H9 (cell line): ENCODE measurements at regions not wholly inside any gene's neighbourhood (a gene's known extent, or its start where the extent isn't known, plus 50 kb on each side); places are given as distances from the start of the nearest gene placed in this dataset.

Source experiments
- DNase-seq: peaks from one replicate; pipeline ENCODE4 v3.0.0-alpha.2; 2017
- H2AFZ ChIP-seq: one replicate; pipeline ENCODE4 v1.6.1; 2013; ENCODE audit warnings: mild to moderate bottlenecking, low read length, control low read depth, moderate library complexity
- H2AK5ac ChIP-seq: 2 replicates; pipeline ENCODE4 v1.6.1; 2013; ENCODE audit warnings: low read length, control low read depth, mixed read lengths; ENCODE audit not compliant: insufficient read length
- H2BK120ac ChIP-seq: one replicate; pipeline ENCODE4 v1.6.1; 2013; ENCODE audit warnings: low read depth, mild to moderate bottlenecking, low read length, control low read depth, inconsistent platforms; ENCODE audit not compliant: poor library complexity, severe bottlenecking
- H2BK12ac ChIP-seq: 2 replicates; pipeline ENCODE4 v1.6.1; 2013; ENCODE audit warnings: low read length, control low read depth, mixed read lengths, low read depth; ENCODE audit not compliant: insufficient read length
- H2BK15ac ChIP-seq: 2 replicates; pipeline ENCODE4 v1.6.1; 2013; ENCODE audit warnings: low read depth, low read length, control low read depth
- H2BK20ac ChIP-seq: one replicate; pipeline ENCODE4 v1.6.1; 2013; ENCODE audit warnings: low read depth, mild to moderate bottlenecking, low read length, control low read depth, inconsistent platforms; ENCODE audit not compliant: poor library complexity, severe bottlenecking
- H2BK5ac ChIP-seq: 2 replicates; pipeline ENCODE4 v1.6.1; 2013; ENCODE audit warnings: low read length, control low read depth, mixed read lengths; ENCODE audit not compliant: insufficient read length
- H3K14ac ChIP-seq: 2 replicates; pipeline ENCODE4 v1.6.1; 2013; ENCODE audit warnings: low read length, control low read depth; ENCODE audit not compliant: insufficient read depth
- H3K18ac ChIP-seq: 2 replicates; pipeline ENCODE4 v1.6.1; 2013; ENCODE audit warnings: low read depth, mild to moderate bottlenecking, mixed read lengths, low read length, control low read depth; ENCODE audit not compliant: insufficient read length
- H3K23ac ChIP-seq: 2 replicates; pipeline ENCODE4 v1.6.1; 2013; ENCODE audit warnings: low read length, control low read depth, mixed read lengths, low read depth; ENCODE audit not compliant: insufficient read length
- H3K23me2 ChIP-seq: 2 replicates; pipeline ENCODE4 v1.6.1; 2013; ENCODE audit warnings: low read depth, mild to moderate bottlenecking, mixed read lengths, low read length, control low read depth; ENCODE audit not compliant: insufficient read length, poor library complexity, severe bottlenecking
- H3K27ac ChIP-seq: 2 replicates; pipeline ENCODE4 v1.5.1; 2013; ENCODE audit warnings: low read length, control low read depth, mixed read lengths, low read depth; ENCODE audit not compliant: insufficient read length
- H3K27me3 ChIP-seq: 2 replicates; pipeline ENCODE4 v1.6.1; 2013; ENCODE audit warnings: low read length, control low read depth, inconsistent platforms; ENCODE audit not compliant: insufficient read depth
- H3K4ac ChIP-seq: 2 replicates; pipeline ENCODE4 v1.6.1; 2013; ENCODE audit warnings: low read depth, mild to moderate bottlenecking, control low read depth, inconsistent platforms, low read length, moderate library complexity
- H3K4me1 ChIP-seq: 2 replicates; pipeline ENCODE4 v1.6.1; 2013; ENCODE audit warnings: low read length, control low read depth, inconsistent platforms; ENCODE audit not compliant: insufficient read depth
- H3K4me2 ChIP-seq: 2 replicates; pipeline ENCODE4 v1.6.1; 2013; ENCODE audit warnings: low read length, control low read depth, mixed read lengths; ENCODE audit not compliant: insufficient read length, insufficient read depth
- H3K56ac ChIP-seq: 2 replicates; pipeline ENCODE4 v1.6.1; 2013; ENCODE audit warnings: low read depth, mild to moderate bottlenecking, mixed read lengths, low read length, control low read depth; ENCODE audit not compliant: insufficient read length
- H3K79me1 ChIP-seq: 2 replicates; pipeline ENCODE4 v1.6.1; 2013; ENCODE audit warnings: low read depth, mild to moderate bottlenecking, moderate library complexity, low read length, control low read depth, inconsistent platforms; ENCODE audit not compliant: insufficient read depth, poor library complexity, severe bottlenecking
- H3K79me2 ChIP-seq: 2 replicates; pipeline ENCODE4 v1.6.1; 2013; ENCODE audit warnings: low read length, control low read depth, inconsistent platforms; ENCODE audit not compliant: insufficient read depth
- H3K9ac ChIP-seq: 2 replicates; pipeline ENCODE4 v1.6.1; 2013; ENCODE audit warnings: low read length, control low read depth, mixed read lengths; ENCODE audit not compliant: insufficient read length; ENCODE audit errors: extremely low read depth
- H3K9me3 ChIP-seq: one replicate; pipeline ENCODE4 v1.6.1; 2013; ENCODE audit warnings: low read depth, low read length, inconsistent platforms; ENCODE audit not compliant: control insufficient read depth
- H3T11ph ChIP-seq: one replicate; pipeline ENCODE4 v1.6.1; 2013; ENCODE audit warnings: mild to moderate bottlenecking, low read length, control low read depth, inconsistent platforms
- H4K20me1 ChIP-seq: one replicate; pipeline ENCODE4 v1.6.1; 2013; ENCODE audit not compliant: control insufficient read depth, insufficient read length, insufficient read depth
- H4K5ac ChIP-seq: 2 replicates; pipeline ENCODE4 v1.6.1; 2013; ENCODE audit warnings: low read depth, mild to moderate bottlenecking, mixed read lengths, low read length, control low read depth; ENCODE audit not compliant: insufficient read length
- H4K8ac ChIP-seq: replicated peaks from 2 replicates; pipeline ENCODE4 v1.6.1; 2013; ENCODE audit warnings: low read length, control low read depth, mixed read lengths, low read depth; ENCODE audit not compliant: insufficient read length
- H4K91ac ChIP-seq: 2 replicates; pipeline ENCODE4 v1.6.1; 2013; ENCODE audit warnings: low read depth, mild to moderate bottlenecking, moderate library complexity, mixed read lengths, low read length, control low read depth; ENCODE audit not compliant: insufficient read length
- H3K27ac Mint-ChIP-seq, 3 experiments: 2 replicates in 2 of 3; 3 replicates in 1 of 3; pipeline ENCODE4 v1.8.0; 2020 to 2021; ENCODE audit warnings: mixed read lengths in 3 of 3, mild to moderate bottlenecking in 1 of 3, moderate library complexity in 1 of 3
- H3K27me3 Mint-ChIP-seq: 2 replicates; pipeline ENCODE4 v1.8.0; 2021; ENCODE audit warnings: low read depth, mild to moderate bottlenecking, moderate library complexity, mixed read lengths
- H3K36me3 Mint-ChIP-seq, 3 experiments: 2 replicates in 2 of 3; 3 replicates in 1 of 3; pipeline ENCODE4 v1.8.0; 2020 to 2021; ENCODE audit warnings: low read depth in 3 of 3, mixed read lengths in 3 of 3; ENCODE audit not compliant: insufficient read depth in 1 of 3
- H3K4me1 Mint-ChIP-seq, 2 experiments: 2 replicates each; pipeline ENCODE4 v1.8.0; 2020; ENCODE audit warnings: mixed read lengths in 2 of 2
- H3K4me3 Mint-ChIP-seq, 2 experiments: 2 replicates in 1 of 2; 3 replicates in 1 of 2; pipeline ENCODE4 v1.8.0; 2020 to 2021; ENCODE audit warnings: mild to moderate bottlenecking in 2 of 2, mixed read lengths in 2 of 2, moderate library complexity in 1 of 2
- H3K9me3 Mint-ChIP-seq, 2 experiments: 2 replicates in 1 of 2; 3 replicates in 1 of 2; pipeline ENCODE4 v1.8.0; 2020; ENCODE audit warnings: mild to moderate bottlenecking in 2 of 2, mixed read lengths in 2 of 2, moderate library complexity in 1 of 2
- WGBS: extraction: QIAGEN DNeasy Blood & Tissue Kit; methylation state at CpG from one replicate; pipeline ENCODE4 v1.1.7; 2013; ENCODE audit warnings: missing lambda C conversion rate, low lambda C conversion rate, mixed read lengths; ENCODE audit not compliant: insufficient read length; ENCODE audit errors: extremely low coverage; 5-methylcytosine and 5-hydroxymethylcytosine counted together
- TF ChIP-seq, protein P1 (sequence below): fragments of 200-600 bp; sonication (generic); conservative IDR thresholded peaks from 3 replicates; pipeline ENCODE4 v1.8.0; 2021; ENCODE audit warnings: antibody characterized with exemption, mild to moderate bottlenecking

DNA sequence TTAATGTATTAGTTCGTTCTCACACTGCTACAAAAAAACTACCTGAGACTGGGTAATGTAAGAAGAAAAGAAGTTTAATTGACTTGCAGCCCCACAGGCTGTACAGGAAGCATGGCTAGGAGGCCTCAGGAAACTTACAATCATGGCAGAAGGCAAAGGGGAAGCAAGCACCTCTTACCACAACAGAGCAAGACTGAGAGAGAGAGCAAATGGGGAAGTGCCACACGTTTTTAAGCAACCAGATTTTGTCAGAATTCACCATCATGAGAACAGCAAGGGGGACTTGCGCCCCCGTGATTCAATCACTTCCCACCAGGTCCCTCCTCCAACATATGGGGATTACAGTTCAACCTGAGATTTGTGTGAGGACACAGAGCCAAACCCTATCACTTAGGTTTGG, 70.8 kb upstream of the SRSF6 start:
- H3K14ac ChIP-seq = no peak overlapping the region
- H3K27me3 Mint-ChIP-seq = peaks cover 19% of the 10 kb centered on the region
- no peak overlapping the region for H2BK12ac ChIP-seq
- no peak overlapping the region for H3K4me2 ChIP-seq
- no peak overlapping the region for H3K4ac ChIP-seq
- TF ChIP-seq, protein P1, sequence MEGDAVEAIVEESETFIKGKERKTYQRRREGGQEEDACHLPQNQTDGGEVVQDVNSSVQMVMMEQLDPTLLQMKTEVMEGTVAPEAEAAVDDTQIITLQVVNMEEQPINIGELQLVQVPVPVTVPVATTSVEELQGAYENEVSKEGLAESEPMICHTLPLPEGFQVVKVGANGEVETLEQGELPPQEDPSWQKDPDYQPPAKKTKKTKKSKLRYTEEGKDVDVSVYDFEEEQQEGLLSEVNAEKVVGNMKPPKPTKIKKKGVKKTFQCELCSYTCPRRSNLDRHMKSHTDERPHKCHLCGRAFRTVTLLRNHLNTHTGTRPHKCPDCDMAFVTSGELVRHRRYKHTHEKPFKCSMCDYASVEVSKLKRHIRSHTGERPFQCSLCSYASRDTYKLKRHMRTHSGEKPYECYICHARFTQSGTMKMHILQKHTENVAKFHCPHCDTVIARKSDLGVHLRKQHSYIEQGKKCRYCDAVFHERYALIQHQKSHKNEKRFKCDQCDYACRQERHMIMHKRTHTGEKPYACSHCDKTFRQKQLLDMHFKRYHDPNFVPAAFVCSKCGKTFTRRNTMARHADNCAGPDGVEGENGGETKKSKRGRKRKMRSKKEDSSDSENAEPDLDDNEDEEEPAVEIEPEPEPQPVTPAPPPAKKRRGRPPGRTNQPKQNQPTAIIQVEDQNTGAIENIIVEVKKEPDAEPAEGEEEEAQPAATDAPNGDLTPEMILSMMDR = no peak
- WGBS = no CpG with 5 or more reads among the region's 4 CpGs
- H3K27ac Mint-ChIP-seq = no peak overlapping the region
- H2BK15ac ChIP-seq = no peak overlapping the region
- no peak overlapping the region for H3K18ac ChIP-seq
- H3K36me3 Mint-ChIP-seq = no peaks in the 10 kb centered on the region; a peak in 1 of 7 replicates
- no peaks in the 10 kb centered on the region for H3K4me1 ChIP-seq
- H3K9ac ChIP-seq = no peak overlapping the region
- no peaks in the 10 kb centered on the region for H3K27me3 ChIP-seq
- H3K79me2 ChIP-seq = no peaks in the 10 kb centered on the region
- no peak overlapping the region for H4K8ac ChIP-seq
- no peak overlapping the region for H3T11ph ChIP-seq
- H2AK5ac ChIP-seq = no peak overlapping the region
- no peak overlapping the region for H3K27ac ChIP-seq
- no peaks in the 10 kb centered on the region for H3K79me1 ChIP-seq
- H2AFZ ChIP-seq = no peak overlapping the region
- H3K4me1 Mint-ChIP-seq = peaks cover 2 to 7% of the 10 kb centered on the region in 2 experiments; a peak in 1 of 4 replicates
- H3K23ac ChIP-seq = no peak overlapping the region
- no peak overlapping the region for H2BK20ac ChIP-seq
- no peaks in the 10 kb centered on the region for H3K23me2 ChIP-seq
- H4K5ac ChIP-seq = no peak overlapping the region
- H2BK5ac ChIP-seq = no peak overlapping the region
- no peak overlapping the region for H3K56ac ChIP-seq
- no peak overlapping the region for H2BK120ac ChIP-seq
- H4K20me1 ChIP-seq = peaks cover 3% of the 10 kb centered on the region
- H3K9me3 Mint-ChIP-seq = no peaks in the 10 kb centered on the region; a peak in 1 of 5 replicates
- no peak overlapping the region for H3K4me3 Mint-ChIP-seq
- H3K9me3 ChIP-seq = no peaks in the 10 kb centered on the region
- no peak overlapping the region for H4K91ac ChIP-seq
- no peak for DNase-seq
